ENCODE measurements at regions not wholly inside any gene's neighbourhood (a gene's known extent, or its start where the extent isn't known, plus 50 kb on each side); places are given as distances from the start of the nearest gene placed in this dataset.
A peak's percentile ranks its signal among the peaks of the same experiment; 100 is the strongest.

DNA sequence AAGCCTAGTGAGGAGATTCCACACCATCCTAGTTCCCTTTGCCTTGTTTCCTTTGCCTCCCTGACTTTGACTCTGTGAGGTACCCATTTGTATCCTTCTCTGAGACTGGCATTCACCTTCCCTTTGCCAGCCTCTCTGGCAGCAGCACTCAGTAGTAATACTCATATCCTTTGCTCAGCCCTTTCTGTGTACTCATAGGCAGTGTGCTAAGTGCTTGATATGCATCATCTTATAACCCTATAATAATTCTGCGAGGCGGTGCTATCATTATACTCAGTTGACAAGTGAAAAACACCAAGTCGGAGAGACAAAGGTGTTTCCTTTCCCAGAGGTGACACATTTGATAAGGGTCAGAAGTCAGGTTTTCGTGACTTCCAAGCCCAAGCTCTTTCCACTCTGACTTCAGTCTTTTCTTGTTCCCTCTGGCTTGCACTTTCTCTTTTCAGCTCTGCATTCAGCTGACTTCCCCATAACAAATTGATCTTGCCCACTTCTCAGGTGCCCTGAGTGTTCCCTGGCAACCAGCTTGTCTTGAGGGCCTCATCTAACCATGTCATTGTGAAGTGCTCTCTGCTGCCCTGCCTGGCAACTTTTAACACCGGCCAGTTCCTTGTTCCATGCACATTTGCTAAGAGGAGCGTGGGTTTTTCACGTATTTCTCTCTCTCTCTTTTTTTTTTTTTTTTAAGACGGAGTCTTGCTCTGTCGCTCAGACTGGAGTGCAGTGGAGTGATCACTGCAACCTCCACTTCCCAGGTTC, 94.5 kb upstream of the UPP2 start:
- DNase-seq (ENCODE audit: low spot score), result no peak

- DNase-seq (ENCODE audit: low spot score), result no peak
Measured at GRCh38 chr2:158004126-158004764, 97.4 kb upstream of the UPP2 start.

DNA sequence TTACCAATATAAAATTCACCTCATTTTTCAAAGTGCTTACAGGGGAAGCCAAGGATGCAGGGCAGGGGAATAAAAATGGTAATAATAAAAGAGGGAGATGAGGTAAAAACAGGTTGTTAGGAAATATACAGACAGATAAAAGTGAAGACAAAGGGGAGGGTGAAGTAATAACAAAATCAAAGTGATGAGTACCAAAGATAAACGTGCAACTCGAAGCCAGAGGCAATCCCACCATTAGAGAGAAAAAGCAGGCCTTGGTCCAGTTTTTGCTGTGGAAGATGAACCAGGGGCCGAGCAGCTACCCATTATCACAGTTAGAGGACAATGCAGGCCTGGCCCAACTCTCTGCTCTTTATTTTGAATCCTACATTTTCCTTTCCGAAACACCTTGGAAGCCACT, 99.6 kb upstream of the UPP2 start:
- DNase-seq (ENCODE audit: low spot score), result no peak

DNA sequence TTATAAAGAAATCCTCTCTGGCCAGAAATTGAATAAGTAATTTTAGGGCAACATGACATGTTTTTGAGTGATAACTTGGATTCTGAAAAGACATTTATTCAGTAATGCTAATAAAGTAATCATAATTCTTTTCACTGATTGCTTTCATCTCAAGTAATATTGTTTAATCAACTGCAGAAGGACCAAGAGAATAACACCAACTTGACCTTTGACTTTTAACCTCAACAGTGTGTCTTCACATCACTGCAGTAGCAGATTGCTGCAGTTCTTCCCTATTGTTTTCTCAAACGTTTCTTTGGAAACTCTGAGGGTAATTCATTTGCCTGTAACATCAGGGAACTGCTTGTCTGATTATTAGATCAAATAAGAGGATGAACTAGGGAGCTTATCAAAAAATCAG, 104.9 kb upstream of the UPP2 start:
- no peak for DNase-seq (ENCODE audit: low spot score)

GRCh38 chr2:157995117-157995516, 106.6 kb upstream of the UPP2 start:
- DNase-seq (ENCODE audit: low spot score), result no peak

GRCh38 chr2:157991932-157992331, 109.7 kb upstream of the UPP2 start:
- DNase-seq (ENCODE audit: low spot score), result no peak

- no peak for DNase-seq (ENCODE audit: low spot score)
Measured at GRCh38 chr2:157990173-157990572, 111.5 kb upstream of the UPP2 start.

DNA sequence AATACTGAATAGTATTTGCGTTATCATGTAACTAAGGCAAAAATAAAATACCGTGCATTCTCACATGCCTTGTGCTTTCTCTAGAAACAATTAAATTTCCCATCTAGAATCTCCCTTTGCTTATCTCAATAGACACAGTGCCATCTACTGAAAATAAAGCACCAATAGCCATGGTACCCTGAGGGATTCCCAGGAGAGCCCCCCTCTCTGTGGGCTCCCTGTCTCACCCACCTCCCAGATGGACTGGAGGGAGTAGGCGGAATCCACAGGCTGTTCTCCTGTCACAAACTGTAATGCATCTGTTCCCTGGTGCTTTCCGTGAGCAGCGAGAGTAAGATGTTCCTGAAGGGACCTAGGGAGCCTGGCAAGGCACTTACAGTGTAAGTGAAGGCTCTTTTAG, 112.4 kb upstream of the UPP2 start:
- peak; percentile 42 for DNase-seq (ENCODE audit: low spot score)

GRCh38 chr2:157986761-157987160, 110.6 kb upstream of the ACVR1 start:
- DNase-seq (ENCODE audit: low spot score), result peak; percentile 75

DNA sequence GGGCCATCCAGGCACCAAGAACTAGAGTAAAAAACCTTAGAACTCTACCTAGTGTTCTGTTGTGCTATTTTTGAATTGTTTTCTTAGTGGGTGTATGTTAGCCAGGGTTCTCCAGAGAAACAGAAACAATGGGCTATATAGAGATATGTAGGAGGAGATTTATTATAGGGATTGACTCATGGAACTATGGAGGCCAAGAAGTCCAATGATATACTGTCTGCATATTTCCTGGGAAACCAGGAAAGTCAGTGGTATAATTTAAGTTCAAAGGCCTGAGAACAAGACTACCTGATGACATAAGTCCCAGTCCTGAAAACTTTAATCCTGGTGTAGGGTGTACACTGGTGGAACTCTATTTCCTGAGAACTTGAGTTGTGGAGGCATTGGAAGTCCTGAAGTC, 108.7 kb upstream of the ACVR1 start:
- DNase-seq (ENCODE audit: low spot score), result no peak

DNA sequence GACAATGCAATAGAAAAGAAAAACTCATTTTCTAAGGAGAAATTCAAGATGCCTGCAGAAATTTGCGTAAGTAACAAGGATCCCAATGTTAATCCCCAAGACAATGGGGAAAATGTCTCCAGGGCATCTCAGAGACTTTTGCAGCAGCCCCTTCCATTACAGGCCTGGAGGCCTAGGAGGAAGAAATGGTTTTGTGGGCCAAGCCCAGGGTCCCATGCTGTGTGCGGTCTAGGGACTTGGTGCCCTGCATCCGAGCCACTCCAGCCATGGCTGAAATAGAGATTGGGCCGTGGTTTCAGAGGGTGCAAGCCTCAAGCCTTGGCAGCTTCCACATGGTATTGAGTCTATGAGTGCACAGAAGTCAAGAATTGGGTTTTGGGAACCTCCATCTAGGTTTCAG, 103.9 kb upstream of the ACVR1 start:
- no peak for DNase-seq (ENCODE audit: low spot score)

DNA sequence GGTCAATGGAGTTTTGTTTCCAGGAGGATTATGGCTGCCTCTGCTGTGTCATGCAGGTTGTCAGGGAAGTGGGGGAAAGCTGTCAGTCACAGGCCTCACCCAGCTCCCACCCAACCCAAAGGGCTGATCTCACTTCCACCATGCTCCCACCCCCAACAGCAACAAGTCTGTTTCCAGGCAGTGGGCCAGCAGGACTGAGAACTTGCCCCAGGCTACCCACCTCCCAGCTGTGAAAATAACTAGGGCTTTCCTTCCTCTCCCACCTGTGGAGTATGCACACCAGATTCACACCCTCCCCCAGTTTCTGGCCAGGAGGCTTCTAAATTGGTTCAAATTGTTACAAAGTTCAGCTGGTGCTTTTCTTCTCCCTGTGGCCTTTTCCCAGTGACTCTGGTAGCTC, 95.6 kb upstream of the ACVR1 start:
- no peak for DNase-seq (ENCODE audit: low spot score)

DNA sequence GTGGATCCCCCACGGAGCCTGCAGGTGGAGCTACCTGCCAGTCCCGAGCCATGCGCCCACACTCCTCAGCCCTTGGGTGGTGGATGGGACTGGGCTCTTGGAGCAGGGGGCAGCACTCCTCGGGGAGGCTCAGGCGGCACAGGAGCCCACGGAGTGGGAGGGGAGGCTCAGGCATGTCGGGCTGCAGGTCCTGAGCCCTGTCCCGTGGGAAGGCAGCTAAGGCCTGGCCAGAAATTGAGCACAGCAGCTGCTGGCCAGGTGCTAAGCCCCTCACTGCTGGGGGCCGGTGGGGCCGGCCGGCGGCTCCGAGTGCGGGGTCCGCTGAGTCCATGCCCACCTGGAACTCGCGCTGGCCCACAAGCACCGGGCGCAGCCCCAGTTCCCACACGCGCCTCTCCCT, 91.7 kb upstream of the ACVR1 start:
- no peak for DNase-seq (ENCODE audit: low spot score)

DNA sequence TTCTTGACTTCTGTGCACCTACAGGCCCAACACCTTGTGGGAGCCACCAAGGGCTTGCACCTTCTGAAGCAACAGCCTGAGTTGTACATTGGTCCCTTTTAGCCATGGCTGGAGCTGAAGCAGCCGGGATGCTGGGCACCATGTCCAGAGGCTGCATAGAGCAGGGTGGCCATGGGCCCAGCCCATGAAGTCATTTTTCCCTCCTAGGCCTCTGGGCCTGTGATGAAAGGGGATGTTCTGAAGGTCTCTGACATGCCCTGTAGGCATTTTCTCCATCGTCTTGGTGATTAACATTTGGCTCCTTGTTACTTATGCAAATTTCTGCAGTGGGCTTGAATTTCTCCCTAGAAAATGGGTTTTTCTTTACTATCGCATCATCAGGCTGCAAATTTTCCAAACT, 83.1 kb upstream of the ACVR1 start:
- no peak for DNase-seq (ENCODE audit: low spot score)

GRCh38 chr2:157957596-157957995, 81.5 kb upstream of the ACVR1 start:
- DNase-seq (ENCODE audit: low spot score), result no peak

DNA sequence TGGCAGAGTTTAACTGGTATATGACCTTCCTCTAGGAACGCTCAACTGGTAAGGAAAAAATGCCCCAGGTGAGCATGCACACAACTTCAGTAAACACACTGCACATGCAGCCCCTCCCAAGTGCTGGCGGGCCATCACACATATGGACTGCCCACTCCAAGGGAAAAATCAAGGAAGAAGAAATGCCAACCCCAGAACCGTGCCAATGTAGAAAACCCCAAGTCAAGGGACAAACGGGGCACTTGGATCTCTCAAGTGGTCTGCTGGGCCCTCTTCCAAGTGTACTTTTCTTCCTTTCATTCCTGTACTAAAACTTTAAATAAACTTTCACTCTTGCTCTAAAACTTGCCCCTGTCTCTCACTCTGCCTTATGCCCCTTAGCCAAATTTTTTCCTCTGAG, 76.4 kb upstream of the ACVR1 start:
- no peak for DNase-seq (ENCODE audit: low spot score)

- no peak for DNase-seq (ENCODE audit: low spot score)
Measured at GRCh38 chr2:157948856-157949255, 72.7 kb upstream of the ACVR1 start.

- no peak for DNase-seq (ENCODE audit: low spot score)
Measured at GRCh38 chr2:157946919-157947557, 70.9 kb upstream of the ACVR1 start.

- DNase-seq (ENCODE audit: low spot score), result no peak
Measured at GRCh38 chr2:157940024-157940423, 63.9 kb upstream of the ACVR1 start.

GRCh38 chr2:157938556-157938955, 62.4 kb upstream of the ACVR1 start:
- DNase-seq (ENCODE audit: low spot score), result no peak

- no peak for DNase-seq (ENCODE audit: low spot score)
Measured at GRCh38 chr2:157936406-157936805, 60.3 kb upstream of the ACVR1 start.

DNA sequence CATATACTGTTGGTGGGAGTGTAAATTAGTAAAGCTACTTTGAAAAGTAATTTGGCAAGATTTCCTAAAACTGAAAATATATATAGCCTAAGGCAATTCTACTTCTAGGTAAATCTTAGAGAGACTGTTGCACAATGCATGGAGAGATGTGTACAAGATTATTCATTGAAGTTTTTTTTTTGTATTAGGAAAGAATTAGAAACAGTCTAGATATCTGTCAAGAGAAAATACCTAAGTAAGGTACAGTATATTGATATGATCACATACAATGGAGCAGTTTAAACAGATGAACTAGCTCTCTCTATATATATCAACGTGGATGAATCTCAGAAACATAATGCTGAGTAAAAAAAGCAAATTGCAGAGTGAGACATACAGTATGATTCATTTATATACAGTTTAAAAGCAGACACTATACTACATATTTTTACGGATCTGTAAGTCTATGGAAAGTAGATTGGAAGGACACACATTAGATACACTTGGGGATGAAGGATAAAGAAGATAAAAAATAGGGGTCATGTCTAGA, 59.3 kb upstream of the ACVR1 start:
- no peak for DNase-seq (ENCODE audit: low spot score)

DNA sequence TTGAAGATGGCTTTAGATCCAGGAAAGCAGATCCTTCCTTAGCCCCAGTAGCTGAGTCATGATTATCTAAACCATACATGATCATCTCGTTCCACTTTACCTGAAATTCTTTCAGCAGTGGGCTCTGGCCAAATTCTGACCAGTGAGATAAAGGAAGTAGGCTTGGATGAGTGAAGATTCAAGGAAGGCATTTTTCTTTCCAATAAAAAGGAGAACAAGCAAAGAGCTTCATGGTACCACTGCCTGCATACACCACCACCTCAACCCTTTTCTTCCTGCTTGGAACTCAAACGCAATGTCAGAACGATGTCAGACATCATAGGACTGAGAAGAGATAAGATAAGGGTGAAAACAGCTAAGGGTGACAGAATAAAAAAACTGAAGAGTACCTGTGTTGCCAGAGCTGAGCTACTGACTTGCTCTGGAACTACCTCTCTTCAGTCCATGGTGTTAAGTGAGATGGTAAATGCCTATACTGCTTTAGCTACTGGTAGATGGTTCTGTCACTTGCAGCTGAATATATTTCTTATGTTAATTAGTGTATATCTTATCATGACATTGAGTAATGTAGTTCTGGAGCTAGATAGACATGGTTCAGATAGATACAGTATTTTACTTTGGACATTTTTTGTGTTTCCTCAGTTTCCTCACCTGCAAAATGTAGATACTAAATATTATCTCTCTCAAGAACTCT, 58.7 kb upstream of the ACVR1 start:
- DNase-seq (ENCODE audit: low spot score), result no peak
